NOMO-1 (cell line): ENCODE measurements at regions not wholly inside any gene's neighbourhood (a gene's known extent, or its start where the extent isn't known, plus 50 kb on each side); places are given as distances from the start of the nearest gene placed in this dataset.

ENCODE experiments used
- DNase-seq, 2 experiments: peaks; one replicate each; lab custom pipeline; 2025; ENCODE audit not compliant: unreplicated experiment in 2 of 2; lab: John Stamatoyannopoulos, UW

DNA sequence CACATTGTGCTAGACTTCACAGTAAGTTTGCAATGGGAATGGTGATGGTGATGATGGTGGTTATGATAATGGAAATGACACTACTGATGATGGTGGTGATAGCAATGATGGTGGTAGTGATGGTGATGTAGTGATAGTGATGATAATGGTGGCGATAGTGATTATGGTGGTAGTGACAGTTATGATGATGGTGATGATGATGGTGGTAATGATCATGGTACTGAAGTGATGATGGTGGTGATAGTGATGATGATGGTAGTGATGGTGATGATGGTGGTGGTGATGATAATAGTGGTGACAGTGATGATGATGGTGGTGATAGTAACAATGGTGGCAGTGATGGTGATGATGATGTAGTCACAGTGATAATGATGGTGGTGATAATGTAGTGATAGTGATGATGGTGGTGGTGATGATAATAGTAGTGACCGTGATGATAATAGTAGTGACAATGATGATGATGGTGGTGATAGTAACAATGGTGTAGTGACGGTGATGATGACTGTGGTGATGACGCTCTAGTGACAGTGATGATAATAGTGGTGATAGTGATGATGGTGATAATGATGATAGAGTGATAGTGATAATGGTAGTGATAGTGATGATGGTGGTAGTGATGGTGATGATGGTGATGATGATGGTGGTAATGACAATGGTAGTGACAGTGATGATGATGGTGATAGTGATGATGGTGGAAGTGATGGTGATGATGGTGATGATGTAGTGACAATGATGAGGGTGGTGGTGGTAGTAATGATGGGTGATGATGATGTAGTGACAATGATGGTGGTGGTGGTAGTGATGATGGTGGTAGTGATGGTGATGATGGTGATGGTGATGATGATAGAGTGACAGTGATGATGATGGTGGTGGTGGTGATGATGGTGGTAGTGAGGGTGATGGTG, 222.9 kb upstream of the PWP1 start:
- DNase-seq: no peak

DNA sequence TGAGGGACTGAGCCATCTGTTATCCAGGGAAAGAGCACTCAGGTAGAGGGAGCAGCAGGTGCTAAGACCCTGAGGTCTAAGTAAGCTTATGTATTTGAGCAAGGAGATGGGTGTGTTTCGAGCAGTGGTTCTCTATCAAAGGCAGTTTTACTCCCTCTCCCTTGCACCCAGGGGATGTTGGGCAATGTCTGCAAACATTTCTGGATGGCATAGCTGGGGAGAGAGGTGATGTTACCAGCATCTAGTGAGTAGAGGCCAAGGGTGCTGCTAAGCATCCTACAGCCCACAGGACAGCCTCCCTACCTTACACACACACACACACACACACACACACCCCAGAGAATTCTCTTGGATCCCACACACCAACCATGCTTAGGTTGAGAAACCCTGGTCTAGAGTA, 221.0 kb upstream of the PWP1 start:
- DNase-seq: no peak

DNA sequence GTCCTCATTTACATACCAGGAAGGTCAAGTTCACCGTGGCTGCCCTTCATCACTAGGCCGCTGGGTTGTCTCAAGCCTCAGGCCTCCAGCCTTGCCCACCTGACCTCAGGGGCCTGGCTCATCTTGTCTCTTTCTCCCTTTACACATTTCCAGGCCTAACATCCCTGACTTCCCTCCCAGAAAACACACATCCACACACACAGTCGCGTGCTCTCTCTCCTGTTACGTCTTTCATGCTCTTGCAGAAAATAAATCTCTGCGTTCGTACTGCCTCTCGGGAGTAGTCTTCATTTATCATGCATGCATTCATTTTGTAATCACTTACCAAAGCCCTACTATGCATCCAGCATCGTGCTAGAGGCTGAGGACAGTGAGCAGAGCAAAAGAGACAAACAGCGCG, 220.0 kb upstream of the PWP1 start:
- DNase-seq: no peak

DNA sequence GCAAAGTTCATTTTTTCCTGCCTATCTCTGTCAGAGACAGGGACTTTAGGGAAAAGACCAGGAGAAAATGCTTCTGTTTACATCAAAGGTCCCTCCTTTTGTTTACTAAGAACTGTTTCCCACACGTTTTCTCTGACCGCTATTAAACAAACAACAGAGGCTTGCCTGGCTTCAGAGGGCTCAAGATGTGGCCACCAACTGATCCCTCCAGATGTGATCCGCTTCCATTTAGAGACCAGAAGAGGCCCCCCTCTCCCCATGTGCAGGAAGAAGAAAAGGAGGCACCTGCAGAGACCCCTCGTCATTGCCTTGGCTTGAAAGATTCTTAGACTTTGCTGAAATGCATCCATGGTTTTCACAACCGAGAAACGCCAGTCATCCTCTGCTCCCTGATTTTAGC, 217.9 kb upstream of the PWP1 start:
- DNase-seq: no peak

DNA sequence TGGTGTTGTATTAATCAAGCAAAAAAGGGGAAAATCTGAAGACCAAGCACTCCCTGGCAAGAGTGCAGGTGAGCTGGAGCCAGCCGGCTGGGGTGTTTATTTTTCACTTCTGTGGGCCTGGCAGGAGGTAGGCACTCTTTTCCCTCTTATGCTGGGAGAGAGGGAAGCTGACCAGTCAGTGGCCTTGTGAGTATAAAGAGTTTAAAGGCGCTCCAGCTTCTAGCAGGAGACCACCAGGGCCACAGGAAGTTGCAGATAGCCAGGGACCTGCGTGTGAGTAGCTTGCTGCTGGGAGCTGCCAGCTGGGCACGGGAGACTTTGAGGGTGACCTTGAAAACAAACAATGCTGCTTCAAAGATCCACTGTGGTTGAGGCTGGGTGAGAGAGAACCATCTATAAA, 217.4 kb upstream of the PWP1 start:
- no peak for DNase-seq

DNA sequence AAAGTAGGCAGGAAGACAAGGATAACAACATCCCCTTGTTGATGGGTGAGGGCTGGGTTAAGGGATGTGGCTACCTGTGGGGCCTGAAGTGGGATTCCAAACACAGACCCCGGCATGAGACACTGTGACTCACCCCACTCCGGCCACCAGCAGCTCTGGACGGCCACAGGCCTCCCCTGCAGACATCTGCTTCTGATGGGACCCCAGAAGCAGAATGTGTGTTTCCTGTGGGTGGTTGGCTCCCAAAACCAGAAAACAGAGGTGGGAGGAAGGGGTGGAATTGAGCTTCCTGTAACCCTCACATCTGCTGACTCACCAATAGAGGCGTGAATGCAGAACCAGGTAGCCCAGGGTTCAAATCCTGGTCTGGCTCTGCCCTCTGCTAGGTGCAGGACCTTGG, 216.6 kb upstream of the PWP1 start:
- no peak for DNase-seq

DNA sequence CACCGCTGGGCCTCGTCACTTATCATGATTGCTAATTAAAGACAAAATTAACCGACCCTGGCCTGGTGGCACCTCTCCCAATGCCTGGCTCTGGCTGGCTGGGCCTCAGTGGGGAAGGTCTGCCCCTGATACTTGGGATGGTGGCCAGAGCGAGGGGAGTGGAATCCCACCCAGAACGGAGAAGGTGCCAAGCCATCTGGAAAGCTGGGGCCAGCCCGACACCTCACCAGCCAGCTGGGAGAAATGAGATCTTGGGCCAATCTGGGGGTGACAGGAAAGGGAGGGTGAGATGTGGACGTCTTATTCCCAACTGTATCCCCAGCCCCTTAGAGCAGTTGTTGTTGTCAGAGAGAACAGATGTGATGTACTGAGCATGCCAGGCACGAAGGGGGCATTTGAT, 215.0 kb upstream of the PWP1 start:
- no peak for DNase-seq

DNA sequence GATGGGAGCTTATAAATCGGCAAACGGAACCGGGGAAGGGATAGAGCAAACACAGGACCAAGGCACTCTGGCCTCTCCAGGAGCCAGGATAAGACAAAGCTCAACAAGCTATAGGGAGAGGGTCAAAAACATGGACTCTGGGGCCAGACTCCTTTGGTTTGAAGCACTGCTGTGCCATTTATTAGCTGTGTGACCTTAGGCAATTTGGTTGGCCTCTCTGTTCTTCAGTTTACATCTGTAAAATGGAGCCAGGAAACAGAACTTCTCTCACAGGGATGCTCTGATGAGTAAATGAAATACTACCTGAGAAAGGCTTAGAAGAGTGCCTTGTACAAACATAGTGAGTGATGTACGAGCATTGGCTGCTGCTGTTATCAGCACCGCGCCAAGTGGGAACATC, 213.3 kb upstream of the PWP1 start:
- DNase-seq: no peak

DNA sequence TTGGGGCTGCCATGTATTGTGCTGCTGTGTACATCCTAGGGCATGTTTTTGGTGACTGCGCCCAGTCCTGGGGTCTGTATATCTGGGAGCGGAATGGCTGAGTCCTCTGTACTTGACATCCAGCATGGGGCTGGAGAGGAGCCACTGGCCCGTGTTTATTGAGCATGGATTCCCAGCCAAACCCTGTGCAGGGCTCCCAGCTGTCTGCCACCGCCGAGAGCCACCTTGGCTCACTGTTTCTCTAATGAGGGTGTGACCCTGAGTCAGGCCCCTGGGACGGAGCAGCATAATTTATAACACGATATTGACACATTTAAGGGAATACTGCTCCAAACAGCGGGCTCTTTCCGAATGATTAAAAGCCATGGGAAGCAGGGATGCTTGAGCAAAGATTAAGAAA, 211.5 kb upstream of the PWP1 start:
- no peak for DNase-seq

DNA sequence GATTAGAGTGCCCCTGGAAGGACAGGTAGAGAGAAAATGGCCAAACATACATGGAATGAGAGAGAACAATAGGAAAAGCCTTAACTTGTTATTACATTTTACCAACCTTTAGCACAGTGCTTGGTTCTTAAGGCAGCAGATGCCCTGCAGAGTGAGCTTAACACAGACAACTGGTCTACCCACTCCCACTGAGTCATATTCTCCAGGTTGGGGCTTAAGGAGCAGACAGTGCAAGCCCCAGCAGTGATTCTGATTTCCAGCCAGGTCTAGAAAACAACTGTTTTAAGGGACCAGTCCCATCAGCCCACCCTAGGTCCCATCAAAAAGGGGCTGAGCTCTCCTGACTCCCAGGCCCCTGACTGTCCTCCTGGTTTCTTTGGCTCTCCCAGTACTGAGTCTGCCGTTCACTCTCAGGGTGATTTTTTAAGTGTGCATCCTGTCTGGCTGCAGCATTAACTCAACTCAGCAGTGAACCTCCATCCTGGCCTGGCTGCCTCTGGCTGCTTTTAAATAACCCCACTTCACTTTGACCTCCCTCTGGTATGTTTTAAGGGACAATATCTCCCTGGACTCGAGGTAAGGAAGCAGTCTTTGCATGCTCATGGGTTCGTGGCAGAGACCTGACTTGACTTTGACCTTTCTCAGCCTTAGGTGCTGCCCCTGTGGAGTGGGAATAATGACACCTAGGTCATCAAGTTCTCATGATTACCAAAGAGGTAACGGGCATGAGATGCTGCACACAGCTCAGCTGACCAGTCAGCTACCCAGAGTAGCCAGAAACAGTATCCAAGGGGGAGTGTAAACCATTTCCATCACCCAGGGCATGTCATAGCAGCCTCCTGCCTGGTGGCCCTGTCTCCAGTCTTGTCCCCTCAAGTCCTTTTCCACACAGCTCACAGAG, 210.7 kb upstream of the PWP1 start:
- no peak for DNase-seq

DNA sequence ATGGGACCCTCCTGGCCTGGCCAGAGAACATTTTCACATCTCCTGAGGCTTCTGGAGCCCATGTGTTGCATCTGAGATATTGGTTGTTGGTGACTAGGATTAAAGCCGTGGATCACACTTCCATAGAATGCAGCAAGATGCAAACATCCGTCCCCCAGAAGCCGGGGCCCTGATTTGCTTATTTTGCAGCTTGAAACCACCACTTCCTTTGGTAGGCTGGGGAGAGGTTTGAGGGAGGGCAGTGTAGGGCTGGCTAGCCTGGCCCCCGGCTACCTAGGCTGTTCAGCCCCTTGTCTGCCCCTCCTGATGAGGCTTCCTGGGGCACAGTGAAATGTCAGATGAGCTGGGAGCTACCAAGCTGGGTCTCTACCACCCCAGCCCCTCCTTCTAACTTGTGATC, 209.7 kb upstream of the PWP1 start:
- DNase-seq: no peak

DNA sequence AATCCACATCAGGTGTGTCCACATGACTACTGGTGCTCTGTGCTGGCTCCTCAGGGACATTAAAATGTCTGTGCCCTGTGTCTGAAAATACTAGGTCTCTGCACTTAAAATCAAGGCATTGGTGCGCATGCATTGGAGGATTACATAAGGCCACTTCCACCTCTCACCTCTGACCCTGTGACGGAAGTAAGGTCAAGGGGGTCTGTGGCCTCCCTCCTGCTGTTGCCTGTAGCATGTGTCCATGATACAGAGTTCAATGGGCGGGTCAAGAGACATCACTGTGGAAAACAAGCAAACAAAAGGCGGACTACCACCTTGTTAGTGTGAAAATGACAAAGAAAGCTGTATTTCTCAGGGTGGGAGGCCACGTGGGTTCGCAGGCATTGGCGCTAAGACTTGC, 208.6 kb upstream of the PWP1 start:
- DNase-seq: no peak

DNA sequence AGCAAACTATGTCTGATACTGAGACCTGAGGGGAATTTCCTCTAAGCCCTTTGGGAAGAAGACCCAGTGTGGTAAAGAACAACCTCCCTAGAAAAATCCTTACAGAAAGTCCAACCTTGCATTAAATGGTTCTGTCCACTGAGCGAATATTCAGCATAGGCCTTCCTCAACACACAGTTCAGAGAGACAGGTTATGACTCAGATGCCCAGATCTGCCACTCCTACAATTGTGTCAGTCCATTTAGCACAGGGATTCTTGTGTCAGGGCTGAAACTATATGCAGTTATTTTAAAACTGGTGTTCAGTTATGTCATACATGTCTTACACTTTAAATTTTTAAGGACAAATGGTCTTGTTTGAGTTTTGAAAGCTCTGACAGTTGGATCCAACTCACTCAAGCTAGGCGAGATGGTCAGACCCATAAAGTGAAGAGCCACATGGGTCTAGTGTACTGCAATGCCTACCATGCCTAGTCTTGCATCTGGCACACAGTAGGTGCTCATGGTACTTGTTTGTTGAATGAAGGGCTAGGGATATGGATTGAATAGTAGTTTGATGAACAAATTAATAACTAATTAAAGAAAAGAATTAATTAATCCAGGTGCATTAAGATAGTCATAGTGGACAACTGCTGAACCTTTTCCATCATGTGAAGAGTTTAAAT, 207.5 kb upstream of the PWP1 start:
- no peak for DNase-seq

DNA sequence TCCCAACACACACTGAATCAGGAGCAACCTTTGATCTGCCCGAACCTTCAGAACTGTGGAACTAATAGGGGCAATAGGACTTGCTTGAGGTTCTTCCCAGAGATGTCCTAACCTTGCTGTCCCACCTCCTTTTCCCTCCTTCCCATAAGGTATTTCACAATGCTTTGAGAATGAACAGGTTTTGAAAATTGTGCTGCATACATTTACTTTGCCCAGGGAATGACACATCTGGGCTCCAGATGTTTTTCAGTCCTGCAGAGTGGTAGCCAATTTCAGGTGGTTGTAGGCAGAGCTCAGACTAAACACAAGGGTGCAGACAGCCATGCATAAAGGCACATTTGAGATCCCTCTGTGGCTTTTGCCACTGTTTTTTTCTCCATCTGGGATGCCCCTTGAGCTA, 206.7 kb upstream of the PWP1 start:
- DNase-seq: no peak

DNA sequence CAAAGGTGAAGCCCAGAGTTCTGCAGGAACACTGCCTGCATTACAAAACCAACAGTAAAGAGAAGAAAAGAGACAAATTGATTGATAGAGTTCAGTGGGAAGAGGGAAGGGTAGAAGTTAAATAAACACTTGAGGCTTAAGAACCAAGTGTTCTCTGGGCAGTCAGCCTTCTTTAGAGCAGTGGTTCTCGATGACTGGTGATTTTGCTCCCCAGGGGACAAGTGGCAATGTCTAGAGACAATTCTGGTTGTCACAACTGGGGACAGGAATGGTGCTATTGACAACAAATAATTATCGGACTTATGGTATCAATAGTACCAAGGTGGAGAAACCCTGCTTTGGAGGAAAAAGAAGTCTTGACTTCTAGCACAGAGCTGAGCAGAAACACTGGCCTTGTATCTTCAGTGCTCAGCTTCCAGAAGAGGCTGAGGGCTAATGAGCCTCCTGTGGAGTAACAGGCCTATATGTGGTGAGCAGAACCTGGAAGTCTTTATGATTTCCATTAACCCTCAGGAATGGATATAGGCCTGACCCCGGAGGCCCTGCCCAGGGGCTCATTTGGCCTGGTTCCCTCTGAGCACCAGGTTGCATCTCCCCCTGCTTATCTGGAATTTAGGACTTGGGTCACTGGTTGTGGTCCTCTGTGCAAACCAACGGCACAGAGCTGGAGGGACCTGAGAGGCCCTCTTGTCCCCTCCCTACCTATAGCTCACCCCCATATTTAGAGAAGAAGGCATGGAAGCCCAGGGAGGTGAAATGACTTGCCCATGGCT, 204.6 kb upstream of the PWP1 start:
- DNase-seq: no peak

DNA sequence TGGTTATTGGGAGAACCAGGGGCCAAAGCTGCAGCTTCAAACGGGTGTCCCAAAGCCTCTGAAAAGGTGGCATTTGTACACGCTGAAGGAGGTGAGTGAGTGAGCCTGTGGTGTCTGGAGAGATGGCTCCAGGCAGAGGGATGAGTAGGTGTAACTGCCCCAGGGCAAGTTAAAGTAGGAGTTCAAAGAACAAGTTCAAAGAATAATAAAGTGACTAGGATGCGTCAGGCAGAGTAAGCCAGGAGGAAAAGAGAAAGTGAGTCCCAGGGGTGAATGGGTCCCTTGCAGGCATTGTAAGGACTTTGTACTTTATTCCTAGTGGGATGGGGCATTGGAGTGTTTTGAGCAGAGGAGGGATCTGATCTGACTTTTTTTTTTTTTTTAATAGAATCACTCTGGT, 201.4 kb upstream of the PWP1 start:
- DNase-seq: no peak

DNA sequence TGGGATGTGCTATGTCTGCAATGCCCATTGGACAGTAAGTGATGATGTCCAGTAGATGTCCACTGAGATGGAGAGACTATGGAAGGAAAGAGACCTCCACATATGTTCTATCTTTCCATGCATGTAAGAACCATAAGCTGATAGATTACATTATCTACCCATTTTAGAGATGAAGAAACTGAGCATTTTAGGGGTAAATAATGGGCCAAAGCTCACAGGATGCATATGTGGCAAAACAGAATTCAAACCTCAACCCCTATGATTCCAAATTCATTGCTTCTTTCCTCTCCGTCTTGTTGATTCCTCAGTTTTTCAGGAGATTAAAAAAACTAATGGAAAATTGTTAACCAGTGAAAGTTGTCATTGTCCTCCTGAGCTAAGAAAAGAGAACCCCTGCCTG, 200.7 kb upstream of the PWP1 start:
- no peak for DNase-seq

DNA sequence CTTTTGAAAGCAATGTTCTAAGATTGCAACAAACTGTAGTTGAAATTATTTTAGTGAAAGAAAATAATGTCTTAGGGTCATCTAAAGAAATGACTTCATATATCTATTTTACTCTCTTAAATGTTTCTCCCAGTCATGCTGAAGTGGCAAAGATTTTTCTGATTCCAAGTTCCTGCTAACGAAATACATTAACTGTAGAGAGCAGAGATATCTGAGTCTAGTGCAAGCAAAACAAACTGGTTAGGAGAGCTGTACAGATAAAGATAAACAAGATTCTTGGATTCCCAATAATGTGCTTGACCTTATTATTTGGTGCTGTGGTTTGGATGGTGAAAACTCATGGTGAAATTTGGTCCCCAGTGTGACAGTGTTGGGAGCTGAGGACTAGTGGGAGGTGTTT, 199.9 kb upstream of the PWP1 start:
- DNase-seq: no peak

DNA sequence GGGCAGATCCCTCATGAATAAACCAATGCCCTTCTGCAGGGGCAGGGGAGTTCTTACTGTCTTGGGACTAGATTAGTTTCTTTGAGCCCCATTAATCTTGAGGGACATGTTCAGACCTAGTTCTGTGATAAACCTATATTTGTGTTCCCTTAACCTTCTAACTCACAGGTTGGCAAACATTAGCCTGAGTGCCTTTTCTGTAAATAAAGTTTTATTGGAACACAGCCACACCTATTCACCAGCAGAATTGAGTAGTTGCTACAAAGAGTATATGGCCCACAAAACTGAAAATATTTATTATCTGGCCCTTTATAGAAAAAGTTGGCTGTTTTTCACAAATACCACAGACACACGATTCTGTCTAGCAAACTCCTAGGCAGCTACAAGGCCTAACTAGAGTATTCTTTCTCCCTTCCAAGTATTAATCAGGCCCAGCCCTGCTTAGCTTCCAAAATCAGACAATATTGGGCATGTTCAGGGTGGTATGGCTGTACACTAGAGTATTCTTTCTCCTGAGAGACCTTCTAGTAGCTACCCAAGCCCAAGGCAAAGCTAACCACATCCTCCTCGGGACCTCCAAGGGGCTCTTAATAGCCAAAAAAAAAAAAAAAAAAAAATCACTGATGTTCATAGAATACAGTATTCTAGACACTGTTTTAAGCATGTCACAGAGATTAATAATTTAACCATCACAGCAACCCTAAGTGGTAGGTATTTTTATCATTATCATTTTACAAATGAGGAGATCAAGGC, 199.3 kb upstream of the PWP1 start:
- no peak for DNase-seq
